Adipose tissue (tissue), 3 donors: ENCODE measurements at regions not wholly inside any gene's neighbourhood (a gene's known extent, or its start where the extent isn't known, plus 50 kb on each side); places are given as distances from the start of the nearest gene placed in this dataset.

Experiments used
- H3K27ac ChIP-seq: one replicate; pipeline ENCODE4 v1.5.1; 2013; ENCODE audit warnings: low read depth, low read length
- WGBS, 3 donors: extraction: QIAGEN DNeasy Blood & Tissue Kit; methylation state at CpG; one replicate each; pipeline ENCODE4 v1.1.7; 2013; 5-methylcytosine and 5-hydroxymethylcytosine counted together
- donor health status: healthy with polysubstance abuse.
- donor health status: Bipolar disorder and iron deficiency.
- donor health status: healthy.

DNA sequence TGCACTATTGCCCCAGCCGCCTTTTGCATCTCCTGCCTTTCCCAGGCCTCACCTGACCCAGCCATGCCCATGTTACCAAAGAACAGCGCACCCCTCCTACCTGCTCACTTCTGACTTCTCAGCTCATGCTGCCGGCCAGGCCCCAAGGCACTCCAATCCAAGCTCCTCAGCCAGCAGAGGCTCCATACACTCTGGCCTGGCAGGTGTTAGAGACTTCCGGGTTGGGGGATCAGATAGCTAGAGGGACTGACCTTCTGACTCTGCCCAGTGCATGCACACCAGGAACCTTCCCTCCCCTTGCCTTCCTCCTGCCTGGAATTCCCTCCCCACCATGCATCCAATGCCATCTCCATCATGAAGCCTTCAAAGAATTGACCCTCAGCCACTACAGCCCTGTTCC, 56.2 kb upstream of the ZMIZ1 start:
- WGBS, 3 donors, result 81 to 93% (median 91%) methylated on average over 4 of the region's 4 CpGs

DNA sequence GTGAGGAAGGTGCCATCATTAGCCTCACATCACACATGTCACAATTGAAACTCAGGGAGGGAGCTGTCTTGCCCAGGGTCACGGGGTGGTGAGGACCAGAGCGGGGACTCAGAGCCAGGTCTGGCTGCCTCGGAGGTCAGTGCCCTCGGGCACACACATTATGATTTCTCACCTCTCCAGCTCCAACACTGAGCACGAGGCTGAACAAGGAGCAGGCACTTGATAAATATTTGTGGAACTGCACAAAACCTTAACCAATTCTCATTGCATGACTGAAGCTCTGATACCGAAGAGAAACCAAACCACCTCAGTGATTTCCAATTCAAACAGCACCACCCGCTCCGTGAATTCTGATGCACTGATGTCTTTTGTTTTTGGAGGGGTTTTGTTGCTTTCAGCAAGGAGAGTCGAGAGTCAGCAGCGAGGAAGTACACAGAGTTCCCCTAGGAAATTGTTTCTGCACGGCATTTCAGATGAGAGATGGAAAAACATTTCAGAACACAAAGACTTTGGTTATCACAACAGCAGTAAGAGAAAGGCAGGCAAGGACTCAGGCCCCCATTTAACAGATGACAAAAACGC, 55.3 kb upstream of the ZMIZ1 start:
- no peak overlapping the region for H3K27ac ChIP-seq
- 78 to 92% (median 84%) methylated on average over 12 of the region's 12 CpGs for WGBS, 3 donors

More for the DNA sequence above, 56.2 kb upstream of the ZMIZ1 start:
- H3K27ac ChIP-seq, result no peak overlapping the region

DNA sequence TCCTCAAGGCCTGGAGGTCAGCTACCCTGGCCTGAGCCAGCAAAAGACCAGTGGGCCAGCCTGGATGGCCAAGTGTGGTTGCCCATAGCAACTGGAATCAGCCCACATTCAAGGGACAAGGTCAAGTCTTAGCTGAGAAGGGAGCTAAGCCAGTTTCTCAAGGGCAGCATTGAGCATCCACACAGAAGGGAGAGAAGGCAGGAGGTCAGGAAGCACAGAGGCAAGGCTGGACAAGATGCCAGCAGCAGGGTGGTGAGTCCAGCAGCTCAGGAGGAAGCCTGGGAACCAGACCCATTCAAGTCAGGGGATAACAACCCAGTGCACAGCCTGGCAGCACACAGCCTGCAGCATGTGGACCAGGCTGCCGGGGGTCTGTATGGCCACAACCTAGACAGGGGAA, 54.0 kb upstream of the ZMIZ1 start:
- 93 to 100% (median 93%) methylated on average over 1 of the region's 1 CpG for WGBS, 3 donors
- H3K27ac ChIP-seq, result no peak overlapping the region

DNA sequence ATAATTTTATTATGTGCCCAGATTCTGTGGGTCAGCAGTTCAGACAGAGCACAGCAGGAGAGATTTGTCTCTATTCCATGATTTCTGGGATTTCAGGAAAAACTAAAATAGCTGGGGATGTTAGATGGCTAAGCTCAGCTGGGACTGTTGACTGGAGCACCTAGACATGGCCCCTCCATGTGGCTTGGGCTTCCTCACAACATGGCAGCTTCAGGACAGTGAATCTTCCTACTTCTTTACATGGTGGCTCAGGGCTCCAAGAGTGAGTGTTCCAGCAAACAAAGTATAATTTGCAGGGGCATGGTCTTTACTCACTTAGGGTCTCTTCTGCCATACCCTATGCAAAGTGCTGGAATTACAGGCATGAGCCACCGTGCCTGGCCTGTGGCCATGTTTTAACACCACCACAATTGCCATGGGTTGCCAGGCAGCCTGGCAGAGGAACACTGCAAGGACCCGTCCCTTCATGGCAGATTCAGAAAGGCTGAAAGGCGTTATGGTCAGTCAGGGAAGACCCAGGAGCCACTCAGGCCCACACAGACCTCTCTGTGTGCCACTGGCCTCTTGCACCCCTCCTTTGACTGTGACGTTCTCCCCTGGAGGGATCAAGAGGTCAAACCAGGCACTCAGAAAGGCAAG, 50.8 kb upstream of the ZMIZ1 start:
- H3K27ac ChIP-seq, result no peak overlapping the region
- WGBS, 3 donors, result 93 to 94% (median 93%) methylated on average over 4 of the region's 4 CpGs

DNA sequence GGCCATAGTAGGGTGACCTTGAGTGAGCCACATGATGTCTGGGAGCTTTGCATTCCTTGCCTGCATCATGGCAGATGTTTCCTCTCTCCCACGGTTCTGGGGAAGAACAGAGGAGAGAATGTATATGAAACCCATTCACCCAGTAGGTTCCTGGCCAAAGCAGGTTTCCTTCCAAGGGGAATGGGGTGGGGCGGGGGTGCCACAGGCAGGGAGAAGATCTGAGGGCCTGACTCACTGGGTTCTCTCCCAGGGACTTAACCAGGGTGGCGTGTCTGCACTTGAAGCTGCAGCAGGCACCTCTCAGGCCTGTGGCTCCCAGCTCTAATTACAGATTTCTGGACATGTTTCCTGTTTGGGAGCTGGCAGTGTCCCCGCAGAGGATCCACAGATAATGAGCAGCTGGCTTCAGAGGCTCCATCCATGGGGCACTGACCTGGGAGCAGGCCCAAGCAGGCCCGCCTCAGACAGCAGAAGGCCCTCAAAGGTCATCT, 50.2 kb upstream of the ZMIZ1 start:
- H3K27ac ChIP-seq, result no peak overlapping the region
- 87 to 89% (median 87%) methylated on average over 5 of the region's 5 CpGs for WGBS, 3 donors
